ENCODE measurements at regions not wholly inside any gene's neighbourhood (a gene's known extent, or its start where the extent isn't known, plus 50 kb on each side); places are given as distances from the start of the nearest gene placed in this dataset.

GRCh38 chr10:47140761-47141348 is 159.1 kb upstream of the GDF10 start:
- H3K36me3 ChIP-seq (ENCODE audit: low read depth, low read length), result no peaks in the 10 kb centered on the region
- H3K4me2 ChIP-seq (ENCODE audit: low read length), result no peak overlapping the region
- no peak overlapping the region for H2AFZ ChIP-seq (ENCODE audit: low read length)
- peaks cover 14% of the 10 kb centered on the region for H3K4me1 ChIP-seq (ENCODE audit: insufficient read depth, low read length)
- H4K20me1 ChIP-seq (ENCODE audit: low read length), result no peaks in the 10 kb centered on the region
- H3K27ac ChIP-seq (ENCODE audit: low read length), result no peak overlapping the region
- ChIA-PET POLR2A (ENCODE audit: unreplicated experiment) (no interaction called here), CTCF (no interaction called here)
- H3K4me3 ChIP-seq (ENCODE audit: low read length), result no peak overlapping the region
- no peaks in the 10 kb centered on the region for H3K27me3 ChIP-seq (ENCODE audit: low read length)
- TF ChIP-seq EZH2phosphoT487 (IDR thresholded peaks at IDR 0.05; ENCODE audit: borderline replicate concordance, low read length) (no peak), CTCF (conservative IDR thresholded peaks at IDR 0.05; ENCODE audit: low read depth, low read length) (no peak), EZH2 (IDR thresholded peaks at IDR 0.05; ENCODE audit: low read length, unreplicated experiment) (no peak)
- ATAC-seq, result no peak
- no peaks in the 10 kb centered on the region for H3F3A ChIP-seq (ENCODE audit: low read length, unreplicated experiment)
- H3K9me2 ChIP-seq (replicated peaks; ENCODE audit: low read length), result no peaks in the 10 kb centered on the region
- peaks cover 18% of the 10 kb centered on the region for H3K79me2 ChIP-seq (ENCODE audit: low read length)
- BruUV-seq (replicated peaks), result no TSS peak
- H3K9me3 ChIP-seq (ENCODE audit: low read length), result no peaks in the 10 kb centered on the region
- intact Hi-C loops (cut with micrococcal nuclease), result no loop called here
- no peak for DNase-seq
- no peak overlapping the region for H3K9ac ChIP-seq (ENCODE audit: low read length)

GRCh38 chr10:47141349-47141748 is 158.6 kb upstream of the GDF10 start:
- TF ChIP-seq EZH2 (IDR thresholded peaks at IDR 0.05; ENCODE audit: low read length, unreplicated experiment), result no peak
- Histone ChIP-seq H3K27ac (ENCODE audit: low read length) (no peak overlapping the region), H3K4me3 (ENCODE audit: low read length) (no peak overlapping the region), H4K20me1 (ENCODE audit: low read length) (no peaks in the 10 kb centered on the region), H3K9me3 (ENCODE audit: low read length) (no peaks in the 10 kb centered on the region), H3K4me1 (ENCODE audit: insufficient read depth, low read length) (peaks cover 14% of the 10 kb centered on the region), H2AFZ (ENCODE audit: low read length) (no peak overlapping the region), H3K9me2 (replicated peaks; ENCODE audit: low read length) (no peaks in the 10 kb centered on the region), H3K79me2 (ENCODE audit: low read length) (peaks cover 18% of the 10 kb centered on the region), H3F3A (ENCODE audit: low read length, unreplicated experiment) (no peaks in the 10 kb centered on the region), H3K27me3 (ENCODE audit: low read length) (no peaks in the 10 kb centered on the region), H3K36me3 (ENCODE audit: low read depth, low read length) (no peaks in the 10 kb centered on the region), H3K4me2 (ENCODE audit: low read length) (no peak overlapping the region), H3K9ac (ENCODE audit: low read length) (no peak overlapping the region)
- ChIA-PET CTCF (no interaction called here), POLR2A (ENCODE audit: unreplicated experiment) (no interaction called here)
- DNase-seq, result no peak
- no peak for ATAC-seq
- BruUV-seq (replicated peaks), result no TSS peak
- intact Hi-C loops (cut with micrococcal nuclease), result no loop called here

- H2AFZ ChIP-seq (ENCODE audit: low read length), result no peak overlapping the region
- ChIA-PET POLR2A (ENCODE audit: unreplicated experiment) (no interaction called here), CTCF (no interaction called here)
Observed at GRCh38 chr10:47143072-47143471, 156.9 kb upstream of the GDF10 start.

More at GRCh38 chr10:47143072-47143471, 156.9 kb upstream of the GDF10 start:
- no peaks in the 10 kb centered on the region for H3K27me3 ChIP-seq (ENCODE audit: low read length)
- no TSS peak for BruUV-seq (replicated peaks)
- no peak overlapping the region for H3K27ac ChIP-seq (ENCODE audit: low read length)
- no peaks in the 10 kb centered on the region for H3F3A ChIP-seq (ENCODE audit: low read length, unreplicated experiment)
- no peak overlapping the region for H3K9ac ChIP-seq (ENCODE audit: low read length)
- H4K20me1 ChIP-seq (ENCODE audit: low read length), result no peaks in the 10 kb centered on the region
- DNase-seq, result no peak
- no peak overlapping the region for H3K4me3 ChIP-seq (ENCODE audit: low read length)
- TF ChIP-seq EZH2phosphoT487 (IDR thresholded peaks at IDR 0.05; ENCODE audit: borderline replicate concordance, low read length) (no peak), EZH2 (IDR thresholded peaks at IDR 0.05; ENCODE audit: low read length, unreplicated experiment) (no peak), CTCF (conservative IDR thresholded peaks at IDR 0.05; ENCODE audit: low read depth, low read length) (no peak)
- H3K36me3 ChIP-seq (ENCODE audit: low read depth, low read length), result no peaks in the 10 kb centered on the region
- no peaks in the 10 kb centered on the region for H3K9me2 ChIP-seq (replicated peaks; ENCODE audit: low read length)
- no peaks in the 10 kb centered on the region for H3K9me3 ChIP-seq (ENCODE audit: low read length)
- peaks cover 7% of the 10 kb centered on the region for H3K4me1 ChIP-seq (ENCODE audit: insufficient read depth, low read length)
- peaks cover 17% of the 10 kb centered on the region for H3K79me2 ChIP-seq (ENCODE audit: low read length)
- no peak for ATAC-seq
- intact Hi-C loops (cut with micrococcal nuclease), result no loop called here
- H3K4me2 ChIP-seq (ENCODE audit: low read length), result no peak overlapping the region
